ENCODE measurements at regions not wholly inside any gene's neighbourhood (a gene's known extent, or its start where the extent isn't known, plus 50 kb on each side); places are given as distances from the start of the nearest gene placed in this dataset.

DNA sequence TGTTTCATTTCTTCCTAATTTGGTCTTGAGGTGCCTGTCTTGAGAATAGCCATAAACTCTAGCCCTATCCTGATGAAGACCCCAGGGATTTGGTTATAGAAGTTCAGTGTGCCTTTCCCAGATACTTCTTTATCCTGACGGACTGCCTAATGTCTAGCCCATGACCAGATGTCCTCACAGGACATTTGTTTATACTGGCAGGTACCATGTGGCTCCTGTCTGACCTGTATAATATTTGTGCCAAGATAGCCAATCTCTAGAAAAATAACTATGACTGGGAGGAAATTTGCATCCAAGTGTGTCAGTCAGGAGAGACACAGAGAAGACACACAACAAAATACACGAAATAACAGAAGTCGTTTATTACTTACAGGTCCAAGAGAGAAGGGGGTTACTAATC, 69.2 kb upstream of the MIR17HG start:
- no peak for DNase-seq (ENCODE audit: low read depth)

DNA sequence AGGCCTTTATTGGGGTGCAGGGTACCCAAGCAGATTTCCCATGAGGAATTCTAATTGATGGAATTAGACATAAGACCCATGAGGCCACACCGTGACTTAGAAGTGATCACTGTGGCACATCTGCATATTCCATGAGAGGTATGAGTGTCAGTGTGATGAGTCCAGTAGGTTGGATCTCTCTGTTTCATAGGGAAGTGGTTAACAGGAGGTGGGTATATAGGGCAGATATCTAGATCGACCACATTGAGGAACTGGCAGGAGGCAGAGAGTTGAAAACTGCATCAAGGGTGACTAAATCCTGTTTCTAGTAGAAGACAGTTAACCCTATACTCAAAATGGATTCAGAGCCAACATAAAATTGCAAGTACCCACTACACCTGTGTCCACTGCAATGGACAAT, 68.6 kb upstream of the MIR17HG start:
- no peak for DNase-seq (ENCODE audit: low read depth)

DNA sequence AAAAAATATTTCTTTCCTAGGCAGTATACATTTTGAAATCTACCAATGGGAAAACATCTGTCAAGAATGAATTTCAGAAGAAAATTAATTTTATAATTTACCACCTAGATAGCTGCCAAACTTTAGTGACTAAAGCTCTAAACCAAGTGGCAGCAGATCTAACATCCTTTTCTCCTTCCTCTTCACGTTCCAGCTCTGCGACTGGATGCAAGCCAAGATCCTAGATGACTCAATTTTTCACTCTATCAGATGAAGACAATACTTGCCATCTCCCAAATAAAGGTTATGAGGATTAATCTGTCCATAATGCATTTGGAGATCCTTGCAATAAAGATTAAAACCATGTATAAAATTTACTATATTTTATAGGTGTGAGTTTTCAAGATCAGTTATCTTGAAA, 66.7 kb upstream of the MIR17HG start:
- DNase-seq (ENCODE audit: low read depth): no peak

DNA sequence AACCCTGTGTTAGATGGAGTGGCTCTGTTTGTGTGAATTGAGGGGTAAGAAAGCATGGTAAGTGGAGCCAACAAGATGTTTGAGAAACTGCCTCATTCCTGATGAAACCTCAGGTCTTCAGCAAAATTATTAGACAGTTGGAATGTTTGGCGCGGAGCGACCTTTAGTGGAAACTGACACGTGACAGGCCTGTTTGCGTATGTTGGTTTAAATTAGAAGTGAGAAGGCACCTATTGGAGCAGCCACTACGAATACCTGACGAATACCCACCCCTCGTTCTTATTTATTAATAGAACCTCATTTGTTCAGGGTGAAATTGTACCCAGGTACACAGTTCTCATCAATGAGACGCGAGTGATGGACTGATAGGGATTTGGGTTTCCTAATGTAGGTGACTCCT, 63.2 kb upstream of the MIR17HG start:
- DNase-seq (ENCODE audit: low read depth): no peak

DNA sequence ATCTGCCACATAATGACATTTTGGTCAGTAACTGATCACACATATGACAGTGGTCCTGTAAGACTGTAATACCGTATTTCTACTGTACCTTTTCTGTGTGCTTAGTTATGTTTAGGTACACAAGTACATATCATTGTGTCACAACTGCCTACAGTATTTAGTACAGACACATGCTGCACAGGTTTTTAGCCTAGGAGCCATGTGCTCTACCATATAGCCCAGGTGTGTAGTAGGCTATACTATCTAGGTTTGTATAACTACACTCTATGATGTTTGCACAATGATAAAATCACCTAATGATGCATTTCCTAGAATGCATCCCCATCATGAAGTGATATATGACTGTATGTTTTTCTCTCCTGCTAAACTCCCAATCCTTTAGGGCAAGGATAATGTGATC, 61.2 kb upstream of the MIR17HG start:
- no peak for DNase-seq (ENCODE audit: low read depth)

DNA sequence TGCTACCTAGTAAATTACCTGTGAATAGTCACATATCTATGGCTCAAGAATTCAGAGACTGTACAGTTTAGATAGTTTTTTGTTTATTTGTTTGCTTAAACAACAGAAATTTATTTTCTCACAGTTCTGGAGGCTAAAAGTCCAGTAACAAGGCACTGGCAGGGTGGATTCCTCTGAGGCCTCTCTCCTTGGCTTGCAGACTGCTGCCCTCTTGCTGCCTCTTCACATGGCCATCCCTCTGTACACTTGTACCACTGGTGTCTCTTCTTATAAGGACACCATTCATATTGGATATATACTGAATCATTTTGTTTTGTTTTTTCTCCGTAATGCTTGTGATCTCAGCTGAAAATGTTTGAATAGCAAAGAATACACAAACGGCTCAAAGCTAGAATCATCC, 56.4 kb upstream of the MIR17HG start:
- no peak for DNase-seq (ENCODE audit: low read depth)

DNA sequence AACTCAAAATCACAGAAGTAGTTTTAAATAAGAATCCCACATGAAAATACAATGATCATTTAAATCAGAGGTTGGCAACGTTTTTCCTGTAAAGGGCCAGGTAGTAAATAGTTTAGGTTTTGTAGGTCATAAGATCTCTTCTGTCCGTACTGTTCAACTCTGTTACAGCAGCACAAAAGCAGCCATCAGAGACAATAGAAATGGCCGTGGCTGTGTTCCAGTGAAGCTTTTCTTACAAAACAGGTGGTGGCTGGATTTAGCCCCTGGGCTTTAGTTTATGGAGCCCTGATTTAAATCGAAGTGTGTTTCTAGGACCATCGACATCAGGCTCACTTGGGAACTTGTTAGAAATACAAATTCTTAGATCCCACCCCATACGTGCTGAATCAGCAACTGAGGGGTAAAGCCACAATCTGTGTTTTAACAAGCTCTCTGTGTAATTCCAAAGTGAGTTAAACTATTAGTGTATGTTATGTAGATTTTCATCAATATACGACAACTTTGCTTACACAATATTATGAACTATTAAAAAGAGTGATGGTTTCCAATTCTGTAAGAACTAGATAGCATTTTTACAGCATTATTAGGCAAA, 54.8 kb upstream of the MIR17HG start:
- DNase-seq (ENCODE audit: low read depth): no peak

DNA sequence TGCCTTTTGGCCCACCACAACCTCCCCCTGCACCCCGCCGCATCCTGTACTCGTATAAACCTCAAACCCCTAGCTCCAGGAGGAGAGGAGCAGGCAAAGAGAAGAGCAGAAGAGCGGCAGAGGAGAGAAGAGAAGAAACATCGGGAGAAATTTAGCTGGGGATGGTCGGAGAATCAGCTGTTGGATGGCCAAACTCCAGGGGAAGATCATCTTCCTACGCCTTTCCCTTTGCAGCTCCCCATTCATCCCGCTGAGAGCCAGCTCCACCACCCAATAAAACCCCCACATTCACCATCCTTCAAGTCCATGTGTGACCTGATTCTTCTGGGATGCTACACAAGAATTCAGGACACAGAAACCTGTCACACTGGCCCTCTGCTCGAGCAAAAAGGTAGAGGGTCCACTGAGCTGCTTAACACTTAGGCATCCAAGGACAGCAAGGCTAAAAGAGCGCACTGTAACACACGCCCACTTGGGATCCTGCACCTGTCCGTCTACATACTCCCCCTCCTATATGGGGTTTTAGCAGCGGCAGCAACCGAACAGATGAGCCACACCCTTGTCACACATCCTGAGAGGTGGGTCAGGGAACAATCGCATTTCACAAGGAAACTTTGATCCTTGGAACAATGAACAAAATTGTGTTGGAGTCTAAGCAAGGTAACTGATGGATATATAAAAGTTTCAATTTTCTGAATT, 51.6 kb upstream of the MIR17HG start:
- DNase-seq (ENCODE audit: low read depth): no peak

DNA sequence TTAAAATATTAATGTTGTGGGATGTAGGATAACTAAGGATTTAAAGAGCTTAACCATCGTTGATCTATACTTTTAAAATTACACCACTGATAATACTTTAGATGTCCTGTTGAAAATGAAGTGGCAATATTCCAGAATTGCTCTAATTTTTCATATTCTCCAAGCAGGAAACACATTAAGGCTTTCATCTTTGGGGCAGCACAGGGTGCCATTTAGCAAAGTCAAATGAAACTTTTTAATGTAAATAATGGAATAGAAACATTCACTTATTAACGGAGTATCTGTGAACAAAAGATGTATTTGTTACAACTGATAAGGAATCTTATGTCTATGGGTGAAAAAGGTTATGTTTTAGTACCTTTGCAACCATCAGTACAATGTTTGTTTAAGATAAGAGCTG, 50.0 kb upstream of the MIR17HG start:
- no peak for DNase-seq (ENCODE audit: low read depth)

All from HS-5 (cell line).